OCI-LY3 (cell line): ENCODE measurements at regions not wholly inside any gene's neighbourhood (a gene's known extent, or its start where the extent isn't known, plus 50 kb on each side); places are given as distances from the start of the nearest gene placed in this dataset.
A peak's percentile ranks its signal among the peaks of the same experiment; 100 is the strongest.
"Not testable (repeated sequence)": the region's sequence is repeated elsewhere in the genome, so short reads cannot be mapped to it uniquely, and the experiment has no call there.

ENCODE experiments used
- H2AFZ ChIP-seq: fragments of 200-600, 300-600 bp; shearing (Covaris generic); 2 replicates; pipeline ENCODE4 v1.6.0; 2014; ENCODE audit warnings: antibody characterized with exemption, low read depth, low read length
- H3K27ac ChIP-seq: fragments of 200-600, 300-600 bp; sonication (generic); 2 replicates; pipeline ENCODE4 v1.5.1; 2014; ENCODE audit warnings: mild to moderate bottlenecking, low read length, moderate library complexity, mixed read lengths
- H3K27me3 ChIP-seq: fragments of 200-600, 300-600 bp; sonication (generic); 2 replicates; pipeline ENCODE4 v1.6.1; 2014; ENCODE audit warnings: low read depth, low read length, mixed read lengths
- H3K36me3 ChIP-seq: fragments of 200-600, 300-600 bp; sonication (generic); replicated peaks from 2 replicates; pipeline ENCODE3; 2014; ENCODE audit warnings: low read depth, low read length, mixed read lengths
- H3K4me1 ChIP-seq: fragments of 300-600, 200-600 bp; sonication (generic); 2 replicates; pipeline ENCODE4 v1.6.1; 2014; ENCODE audit warnings: low read length, mixed read lengths
- H3K4me2 ChIP-seq: fragments of 200-600, 300-600 bp; sonication (generic); 2 replicates; pipeline ENCODE4 v1.6.1; 2014; ENCODE audit warnings: low read length, mixed read lengths
- H3K4me3 ChIP-seq: fragments of 300-600, 200-600 bp; sonication (generic); 2 replicates; pipeline ENCODE4 v1.5.1; 2014; ENCODE audit warnings: antibody characterized with exemption, mild to moderate bottlenecking, low read length, moderate library complexity
- H3K79me2 ChIP-seq: fragments of 300-600, 200-600 bp; shearing (Covaris generic); 2 replicates; pipeline ENCODE4 v1.6.1; 2014; ENCODE audit warnings: mild to moderate bottlenecking, low read length, mixed read lengths
- H3K9ac ChIP-seq: fragments of 300-600, 200-600 bp; shearing (Covaris generic); 2 replicates; pipeline ENCODE4 v1.6.0; 2014; ENCODE audit warnings: mild to moderate bottlenecking, low read length, moderate library complexity
- H3K9me3 ChIP-seq: fragments of 200-600, 300-600 bp; shearing (Covaris generic); 2 replicates; pipeline ENCODE4 v1.6.1; 2014; ENCODE audit warnings: low read length, mixed read lengths; ENCODE audit not compliant: insufficient read depth
- H4K20me1 ChIP-seq: fragments of 200-600, 300-600 bp; sonication (generic); 2 replicates; pipeline ENCODE4 v1.6.1; 2016; ENCODE audit warnings: low read length, mixed read lengths; ENCODE audit not compliant: insufficient read depth
- CTCF ChIP-seq: fragments of 200-600, 300-600 bp; sonication (generic); IDR thresholded peaks from 2 replicates; pipeline ENCODE4 v1.5.1; 2014; ENCODE audit warnings: antibody characterized with exemption, low read length, low read depth
- EZH2phosphoT487 ChIP-seq: fragments of 200-600 bp; shearing (Covaris generic); IDR thresholded peaks from 2 replicates; pipeline ENCODE4 v1.6.1; 2018; ENCODE audit warnings: antibody characterized with exemption, mixed run types, low read depth

- no peaks in the 10 kb centered on the region for H3K36me3 ChIP-seq
- no peaks in the 10 kb centered on the region for H3K79me2 ChIP-seq
- H3K27ac ChIP-seq: no peak overlapping the region
- H3K4me3 ChIP-seq: no peak overlapping the region
- H2AFZ ChIP-seq: no peak overlapping the region
- no peaks in the 10 kb centered on the region for H4K20me1 ChIP-seq
- H3K27me3 ChIP-seq: no peaks in the 10 kb centered on the region
- no peaks in the 10 kb centered on the region for H3K9me3 ChIP-seq
- TF ChIP-seq EZH2phosphoT487: no peak
- TF ChIP-seq CTCF: no peak
- no peak overlapping the region for H3K4me2 ChIP-seq
- no peak overlapping the region for H3K9ac ChIP-seq
- H3K4me1 ChIP-seq: peaks cover 22% of the 10 kb centered on the region
Measured at GRCh38 chr6:33507261-33507660, 52.9 kb downstream of the ZBTB9 start.

- no peaks in the 10 kb centered on the region for H3K36me3 ChIP-seq
- no peak overlapping the region for H2AFZ ChIP-seq
- H3K79me2 ChIP-seq: no peaks in the 10 kb centered on the region
- H3K27ac ChIP-seq: peak overlapping the region; percentile 60
- H3K4me2 ChIP-seq: peak overlapping the region; percentile 83
- no peaks in the 10 kb centered on the region for H3K9me3 ChIP-seq
- peaks cover 8% of the 10 kb centered on the region; the same call in 1 of the 2 replicates for H3K27me3 ChIP-seq
- H3K9ac ChIP-seq: peak overlapping the region; percentile 34; the same call in 1 of the 2 replicates
- peaks cover 22% of the 10 kb centered on the region for H3K4me1 ChIP-seq
- no peak for TF ChIP-seq EZH2phosphoT487
- TF ChIP-seq CTCF: no peak
- H3K4me3 ChIP-seq: peak overlapping the region; percentile 66
- H4K20me1 ChIP-seq: no peaks in the 10 kb centered on the region
Measured at GRCh38 chr6:33508935-33509926, 54.9 kb downstream of the ZBTB9 start.

- TF ChIP-seq CTCF: no peak
- TF ChIP-seq EZH2phosphoT487: no peak
- Histone ChIP-seq H4K20me1 (no peaks in the 10 kb centered on the region), H3K27ac (no peak overlapping the region), H3K27me3 (peaks cover 8% of the 10 kb centered on the region; the same call in 1 of the 2 replicates), H3K79me2 (no peaks in the 10 kb centered on the region), H3K36me3 (no peaks in the 10 kb centered on the region), H2AFZ (no peak overlapping the region), H3K4me2 (no peak overlapping the region), H3K4me3 (no peak overlapping the region), H3K4me1 (peaks cover 17% of the 10 kb centered on the region), H3K9me3 (no peaks in the 10 kb centered on the region), H3K9ac (no peak overlapping the region)
Measured at GRCh38 chr6:33513213-33513612, 58.8 kb downstream of the ZBTB9 start.

- Histone ChIP-seq H3K4me3 (no peak overlapping the region), H3K9me3 (no peaks in the 10 kb centered on the region), H4K20me1 (no peaks in the 10 kb centered on the region), H3K27ac (no peak overlapping the region), H3K9ac (no peak overlapping the region), H3K27me3 (peaks cover 8% of the 10 kb centered on the region; the same call in 1 of the 2 replicates), H3K4me1 (no peaks in the 10 kb centered on the region), H2AFZ (no peak overlapping the region), H3K4me2 (no peak overlapping the region), H3K36me3 (no peaks in the 10 kb centered on the region), H3K79me2 (no peaks in the 10 kb centered on the region)
- TF ChIP-seq CTCF: no peak
- TF ChIP-seq EZH2phosphoT487: no peak
Measured at GRCh38 chr6:33516726-33517125, 62.4 kb downstream of the ZBTB9 start.

- not testable (repeated sequence) for H3K4me2 ChIP-seq, H2AFZ ChIP-seq, H3K4me3 ChIP-seq, H3K79me2 ChIP-seq, H4K20me1 ChIP-seq, H3K4me1 ChIP-seq, H3K27ac ChIP-seq, H3K36me3 ChIP-seq, H3K27me3 ChIP-seq, H3K9ac ChIP-seq, H3K9me3 ChIP-seq
Measured at GRCh38 chr6:33520636-33521488, 59.2 kb downstream of the BAK1 start.
